Right lobe of liver (tissue), 6 donors: ENCODE measurements at regions not wholly inside any gene's neighbourhood (a gene's known extent, or its start where the extent isn't known, plus 50 kb on each side); places are given as distances from the start of the nearest gene placed in this dataset.
"Not testable (repeated sequence)": the region's sequence is repeated elsewhere in the genome, so short reads cannot be mapped to it uniquely, and the experiment has no call there.

Experiments
- ATAC-seq, 4 donors: fragments of 200-7000 bp; cut with Tn5 transposase; one replicate each; pipeline ENCODE4 v1.9.1; 2020; ENCODE audit warnings: mild to moderate bottlenecking in 4 of 4, moderate library complexity in 4 of 4
- DNase-seq, 3 donors: peaks; one replicate each; pipeline ENCODE4 v3.0.0-alpha.2; 2020
- H3K27ac ChIP-seq, 3 donors: fragments of 200-600 bp; one replicate each; pipeline ENCODE4 v1.8.0; 2022
- H3K27me3 ChIP-seq, 2 donors: fragments of 200-600 bp; one replicate each; pipeline ENCODE4 v1.8.0; 2022
- H3K36me3 ChIP-seq, 4 donors: fragments of 200-600 bp; sonication (generic) in 1 of 4; one replicate each; pipeline versions ENCODE4 v1.5.1 to v1.8.0; 2017 to 2022; ENCODE audit warnings: control low read depth in 1 of 4
- H3K4me1 ChIP-seq, 4 donors: fragments of 200-600 bp; sonication (generic) in 1 of 4; one replicate each; pipeline versions ENCODE4 v1.5.1 to v1.8.0; 2017 to 2022; ENCODE audit warnings: control low read depth in 1 of 4
- H3K4me3 ChIP-seq, 3 donors: fragments of 200-600 bp; one replicate each; pipeline ENCODE4 v1.8.0; 2022
- H3K9me3 ChIP-seq, 4 donors: fragments of 200-600 bp; sonication (generic) in 1 of 4; one replicate each; pipeline versions ENCODE4 v1.5.1 to v1.8.0; 2017 to 2022; ENCODE audit warnings: control low read depth in 1 of 4
- whole genome bisulfite sequencing: methylation state at CpG from one replicate; pipeline ENCODE4 v1.1.6; 2018; ENCODE audit warnings: low coverage, low lambda C conversion rate; ENCODE audit not compliant: insufficient coverage; ENCODE audit errors: missing lambda C conversion rate; 5-methylcytosine and 5-hydroxymethylcytosine counted together
- intact Hi-C, 2 donors: fragments of 100-400 bp; cut with DNase I; formaldehyde crosslinking; loops; one replicate each; pipeline versions ENCODE4 v1.11.2 to v1.14.1; 2022
- donor health status: DM: no; HTN: yes; CAD: no.
- donor health status: DM: no; HTN: no; CAD: no.
- donor health status: DM: no; HTN: no; CAD: no.
- donor health status: DM: no; HTN: yes; CAD: no.
- donor health status: DM: no; HTN: yes; CAD: no.

DNA sequence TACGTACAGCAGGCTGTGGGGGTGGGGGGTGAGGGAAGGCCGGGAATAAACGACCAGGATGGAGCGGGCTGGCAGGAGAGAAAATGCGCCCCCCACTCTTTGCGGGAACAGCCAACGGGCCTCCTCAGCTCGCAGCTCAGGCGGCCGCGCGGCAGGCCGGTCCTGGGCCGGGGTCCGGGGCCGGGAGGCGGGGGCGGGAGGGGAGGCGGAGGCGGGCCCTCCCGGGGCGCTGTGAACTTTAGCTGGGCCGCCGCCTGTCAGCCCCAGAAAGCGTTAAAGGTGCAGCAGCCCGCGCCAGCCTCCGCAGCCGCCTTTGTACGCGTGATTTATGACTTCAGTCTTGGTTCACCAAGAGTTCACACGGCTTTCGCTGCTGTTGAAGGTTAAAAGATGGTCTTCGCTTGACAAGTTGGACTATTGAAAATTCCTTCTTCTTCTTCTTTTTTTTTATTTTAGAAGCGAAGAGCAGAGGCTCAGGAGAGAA is 466.0 kb upstream of the ZNG1F start:
- WGBS = 9% methylated on average over 11 of the region's 35 CpGs
- H3K9me3 ChIP-seq, H3K27ac ChIP-seq, H3K36me3 ChIP-seq, H3K27me3 ChIP-seq, intact Hi-C loops, ATAC-seq, H3K4me3 ChIP-seq, H3K4me1 ChIP-seq: not testable (repeated sequence)
- DNase-seq = peak in 1 of 3 donors; percentile 44

DNA sequence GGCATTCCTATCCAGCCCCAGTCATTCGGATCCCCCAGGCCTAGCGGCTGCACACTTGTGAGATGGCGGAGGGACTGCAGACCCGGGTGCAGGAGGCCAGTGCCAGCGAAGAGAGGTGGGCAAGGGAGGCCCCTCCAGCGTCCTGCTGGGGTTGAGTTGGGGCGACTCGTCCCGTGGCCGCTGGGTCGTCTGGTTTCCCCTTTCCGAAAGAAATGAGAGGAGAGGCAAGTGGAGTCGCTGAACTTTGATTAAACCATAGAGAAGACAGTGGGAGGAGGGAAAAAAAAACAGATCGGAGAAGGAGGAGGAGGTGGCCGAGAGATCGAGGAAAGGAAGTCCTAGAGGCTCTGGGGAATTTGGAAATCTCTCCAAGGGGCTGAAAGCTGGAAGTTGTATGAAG is 465.2 kb upstream of the ZNG1F start:
- ATAC-seq, DNase-seq, H3K4me1 ChIP-seq, H3K27ac ChIP-seq, H3K36me3 ChIP-seq, intact Hi-C loops, H3K4me3 ChIP-seq, H3K27me3 ChIP-seq, H3K9me3 ChIP-seq: not testable (repeated sequence)
- 58% methylated on average over 15 of the region's 16 CpGs for WGBS

DNA sequence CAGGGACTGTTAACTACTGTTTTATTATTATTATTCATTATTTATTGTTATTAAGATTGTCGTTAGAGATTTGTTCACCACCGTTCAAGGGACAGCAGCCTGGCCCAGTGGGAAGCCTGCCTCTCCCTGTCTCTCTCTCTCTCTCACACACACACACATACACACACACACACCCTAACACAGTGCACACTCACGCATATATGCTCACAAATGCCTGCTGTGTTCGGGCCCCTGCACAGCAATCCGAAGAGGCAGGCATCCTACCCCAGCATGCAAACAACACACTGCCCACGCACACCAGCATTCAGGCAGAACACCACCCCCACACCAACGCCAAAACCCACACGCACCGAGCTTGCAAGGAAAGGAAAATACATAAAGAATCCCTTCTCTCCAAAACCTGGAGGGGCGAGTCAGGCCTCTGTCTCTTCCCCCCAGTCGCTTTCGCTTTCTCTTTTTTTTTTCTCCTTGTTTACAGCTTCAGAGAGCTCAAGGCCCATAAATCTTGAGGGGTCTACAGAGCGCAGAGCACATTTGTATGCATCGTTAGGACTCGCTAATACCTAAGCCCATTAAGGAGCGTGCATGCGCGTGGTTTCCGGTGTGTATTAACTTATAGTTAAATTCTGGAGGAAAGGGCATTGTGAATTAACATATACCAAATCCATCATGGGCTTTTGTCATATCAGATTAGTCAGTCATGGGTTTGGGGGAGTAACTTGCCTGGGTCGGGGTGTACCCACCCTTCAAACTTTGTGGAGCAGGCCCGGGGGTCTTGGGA is 464.6 kb upstream of the ZNG1F start:
- H3K9me3 ChIP-seq, H3K27ac ChIP-seq, ATAC-seq, intact Hi-C loops, H3K4me3 ChIP-seq, H3K27me3 ChIP-seq, H3K4me1 ChIP-seq, DNase-seq, H3K36me3 ChIP-seq: not testable (repeated sequence)
- WGBS = 54% methylated on average over 13 of the region's 21 CpGs

DNA sequence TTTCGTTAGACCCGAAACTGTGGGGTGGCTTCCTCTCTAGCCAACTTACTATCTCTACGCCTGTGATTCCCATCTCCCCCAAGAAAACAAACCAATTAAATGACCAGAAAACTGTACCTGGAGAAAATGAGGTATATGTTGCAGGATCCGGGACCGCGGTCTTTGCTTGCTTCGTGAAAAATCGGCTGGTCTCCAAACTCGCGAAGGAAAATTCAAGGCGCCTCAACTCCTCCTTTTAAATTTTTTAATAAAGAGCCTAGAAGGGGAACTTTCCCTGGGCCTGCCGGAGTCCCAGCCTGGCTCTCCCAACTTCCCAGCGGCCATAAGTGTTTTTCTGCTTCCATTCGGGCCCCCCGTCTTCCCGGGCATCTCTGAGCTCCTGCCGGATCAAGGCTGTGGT is 463.7 kb upstream of the ZNG1F start:
- H3K27me3 ChIP-seq, DNase-seq, intact Hi-C loops, H3K27ac ChIP-seq, ATAC-seq, H3K36me3 ChIP-seq, H3K9me3 ChIP-seq, H3K4me3 ChIP-seq, H3K4me1 ChIP-seq: not testable (repeated sequence)
- WGBS = no CpG with 5 or more reads among the region's 17 CpGs

DNA sequence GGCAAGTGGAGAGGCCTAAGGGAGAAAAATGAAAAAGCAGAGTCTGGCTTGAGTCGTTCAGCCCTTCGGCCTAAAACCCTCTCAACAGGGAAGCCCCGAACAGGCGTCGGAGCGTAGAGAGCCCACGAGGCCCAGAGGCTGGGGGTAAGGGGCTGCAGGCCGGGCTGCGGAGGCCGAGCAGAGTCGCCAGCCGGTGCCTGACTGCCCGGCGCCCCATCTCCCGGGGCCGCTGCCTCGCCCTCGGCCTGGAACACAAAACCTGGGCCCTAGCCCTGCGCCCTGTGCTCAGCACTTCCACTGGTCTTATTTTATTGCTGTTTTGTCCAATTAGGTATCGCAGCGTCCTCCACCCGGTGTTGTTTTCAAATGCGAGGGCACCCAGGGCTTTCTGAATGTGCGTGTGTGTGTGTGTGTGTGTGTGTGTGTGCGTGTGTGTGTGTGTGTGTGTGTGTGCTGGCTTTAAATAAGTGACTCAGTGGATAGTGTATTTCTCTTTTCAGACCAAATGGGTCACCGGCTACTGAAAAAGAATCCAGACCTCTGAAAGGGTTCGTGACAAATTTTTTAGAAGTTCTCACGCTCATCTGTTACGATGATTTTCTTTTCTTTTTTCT is 463.1 kb upstream of the ZNG1F start:
- H3K27me3 ChIP-seq, H3K9me3 ChIP-seq, H3K27ac ChIP-seq, H3K4me1 ChIP-seq, H3K4me3 ChIP-seq, ATAC-seq, DNase-seq, intact Hi-C loops, H3K36me3 ChIP-seq: not testable (repeated sequence)
- 52% methylated on average over 3 of the region's 29 CpGs for WGBS

DNA sequence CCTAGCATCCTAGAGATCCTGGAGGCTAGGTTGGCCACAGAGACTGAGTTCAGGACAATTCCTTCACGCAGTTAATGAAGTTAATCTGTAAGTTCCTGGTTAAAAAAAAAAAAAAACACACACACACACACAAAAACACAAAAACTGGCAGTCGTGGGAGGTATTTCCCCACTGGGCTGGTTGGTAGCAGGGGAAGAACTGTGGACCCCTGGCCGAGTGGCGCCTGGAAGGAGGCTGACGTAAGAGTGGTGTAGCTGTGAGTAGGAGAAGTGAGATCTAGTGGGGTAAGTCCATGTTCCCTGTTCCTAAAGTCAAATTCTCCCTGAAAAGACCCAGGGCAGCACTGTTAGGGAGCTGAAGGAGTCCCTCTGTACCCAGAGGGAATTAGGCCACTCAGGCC is 461.0 kb upstream of the ZNG1F start:
- DNase-seq, H3K36me3 ChIP-seq, ATAC-seq, intact Hi-C loops, H3K9me3 ChIP-seq, H3K27me3 ChIP-seq, H3K4me1 ChIP-seq, H3K4me3 ChIP-seq, H3K27ac ChIP-seq: not testable (repeated sequence)
- WGBS = 33% methylated on average over 1 of the region's 5 CpGs

DNA sequence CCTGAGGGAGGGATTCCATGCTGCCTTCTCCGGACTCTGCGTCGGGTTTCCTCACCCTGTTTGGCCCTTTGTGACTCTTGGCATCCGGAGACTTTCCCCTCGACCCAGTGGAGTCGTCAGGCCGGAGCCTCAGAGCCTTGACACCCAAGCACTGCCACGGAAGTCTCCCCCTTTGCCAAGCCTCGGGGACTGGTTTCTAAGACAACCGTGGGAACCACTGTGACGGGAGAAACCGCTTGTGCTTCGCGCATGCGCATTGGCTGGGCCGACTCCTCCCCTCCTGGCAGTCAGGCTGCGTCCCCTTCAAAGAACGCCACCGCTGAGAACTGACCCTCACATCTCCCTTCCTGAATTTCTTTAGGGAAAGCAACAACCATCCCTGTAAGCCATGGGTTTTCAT is 459.4 kb upstream of the ZNG1F start:
- H3K9me3 ChIP-seq, H3K27ac ChIP-seq, ATAC-seq, H3K4me1 ChIP-seq, H3K4me3 ChIP-seq, H3K27me3 ChIP-seq, intact Hi-C loops, H3K36me3 ChIP-seq: not testable (repeated sequence)
- DNase-seq = peak in 2 of 3 donors; percentile 30 to 50
- WGBS = no CpG with 5 or more reads among the region's 19 CpGs

DNA sequence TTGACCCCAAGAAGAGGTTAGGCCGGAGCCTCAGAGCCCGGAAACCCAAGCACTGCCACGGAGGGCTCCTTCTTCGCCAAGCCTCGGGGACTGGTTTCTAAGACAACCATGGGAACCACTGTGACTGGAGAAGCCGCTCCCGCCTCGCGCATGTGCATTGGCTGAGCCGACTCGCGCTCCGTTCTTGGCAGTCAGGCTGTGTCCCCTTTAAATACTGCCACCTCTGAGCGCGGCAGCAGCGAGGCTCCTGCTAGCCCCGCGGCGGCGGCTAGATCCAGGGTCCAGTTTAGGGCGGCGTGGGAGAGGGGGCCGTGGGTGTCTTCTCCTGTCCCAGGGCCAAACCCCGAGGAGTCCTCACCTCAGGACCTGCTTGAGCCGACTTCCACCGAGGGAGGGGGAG is 457.1 kb upstream of the ZNG1F start:
- H3K9me3 ChIP-seq, H3K4me3 ChIP-seq, H3K4me1 ChIP-seq, intact Hi-C loops, DNase-seq, H3K36me3 ChIP-seq, H3K27me3 ChIP-seq, ATAC-seq, H3K27ac ChIP-seq: not testable (repeated sequence)
- no CpG with 5 or more reads among the region's 26 CpGs for WGBS
